IMR-90 (cell line): ENCODE measurements at regions not wholly inside any gene's neighbourhood (a gene's known extent, or its start where the extent isn't known, plus 50 kb on each side); places are given as distances from the start of the nearest gene placed in this dataset.

Experiments
- ATAC-seq: fragments of 200-7000 bp; cut with Tn5 transposase; 2 replicates; pipeline ENCODE4 v1.9.1; 2020; ENCODE audit warnings: low read depth, mild to moderate bottlenecking, moderate library complexity
- BruUV-seq: library from RNA; stranded (reverse); fragments of 400-500 nt; replicated peaks from 2 replicates; lab custom pipeline; 2021; lab: Mats Ljungman, UMichigan
- CTCF ChIA-PET: fragments of 300-600 bp; formaldehyde crosslinking; extraction: SDS; loops from one replicate; lab custom pipeline; 2021; ENCODE audit warnings: antibody characterized with exemption; lab: Yijun Ruan, JAX
- POLR2A ChIA-PET: fragments of 300-600 bp; sonication (Branson Sonifier 250); formaldehyde crosslinking; loops from one replicate; lab custom pipeline; 2022; ENCODE audit warnings: antibody characterized with exemption; ENCODE audit not compliant: unreplicated experiment; lab: Charles Lee
- DNase-seq: peaks from one replicate; pipeline ENCODE4 v3.0.0; 2013
- H2AFZ ChIP-seq: replicated peaks from 2 replicates; pipeline ENCODE3; 2013; ENCODE audit warnings: low read length, mild to moderate bottlenecking; ENCODE audit not compliant: poor library complexity
- H2AK5ac ChIP-seq: 2 replicates; pipeline ENCODE4 v1.6.1; 2013; ENCODE audit warnings: low read depth, low read length, inconsistent platforms
- H2AK9ac ChIP-seq: replicated peaks from 2 replicates; pipeline ENCODE3; 2013; ENCODE audit warnings: mild to moderate bottlenecking, low read depth, low read length, moderate library complexity; ENCODE audit not compliant: poor library complexity
- H2BK120ac ChIP-seq: 2 replicates; pipeline ENCODE4 v1.6.1; 2013; ENCODE audit warnings: low read depth, low read length, inconsistent platforms
- H2BK15ac ChIP-seq: 3 replicates; pipeline ENCODE4 v1.6.1; 2013; ENCODE audit warnings: low read depth, low read length, inconsistent platforms
- H2BK20ac ChIP-seq: 2 replicates; pipeline ENCODE4 v1.6.1; 2013; ENCODE audit warnings: low read depth, mild to moderate bottlenecking, inconsistent platforms, low read length, moderate library complexity
- H2BK5ac ChIP-seq: 2 replicates; pipeline ENCODE4 v1.6.1; 2013; ENCODE audit warnings: mild to moderate bottlenecking, low read depth, low read length, inconsistent platforms; ENCODE audit not compliant: poor library complexity, severe bottlenecking
- H3K14ac ChIP-seq: replicated peaks from 2 replicates; pipeline ENCODE4 v1.6.1; 2013; ENCODE audit warnings: low read depth, low read length, inconsistent platforms
- H3K18ac ChIP-seq: 2 replicates; pipeline ENCODE4 v1.6.1; 2013; ENCODE audit warnings: low read depth, low read length, control low read depth
- H3K23ac ChIP-seq: 2 replicates; pipeline ENCODE4 v1.6.1; 2013; ENCODE audit warnings: low read depth, low read length, inconsistent platforms
- H3K27ac ChIP-seq: 2 replicates; pipeline ENCODE4 v1.5.1; 2013; ENCODE audit warnings: mild to moderate bottlenecking, control low read depth, low read length; ENCODE audit not compliant: insufficient read depth
- H3K27me3 ChIP-seq: 2 replicates; pipeline ENCODE4 v1.6.1; 2013; ENCODE audit warnings: low read length; ENCODE audit not compliant: control insufficient read depth, insufficient read depth
- H3K36me3 ChIP-seq: 2 replicates; pipeline ENCODE4 v1.6.1; 2013; ENCODE audit warnings: low read length, mixed read lengths; ENCODE audit not compliant: control insufficient read depth, insufficient read depth
- H3K4ac ChIP-seq: 2 replicates; pipeline ENCODE4 v1.6.1; 2013; ENCODE audit warnings: low read depth, low read length, inconsistent platforms
- H3K4me1 ChIP-seq: 2 replicates; pipeline ENCODE4 v1.6.1; 2013; ENCODE audit warnings: low read length, mixed read lengths; ENCODE audit not compliant: control insufficient read depth, insufficient read depth
- H3K4me2 ChIP-seq: 2 replicates; pipeline ENCODE4 v1.6.1; 2013; ENCODE audit warnings: low read depth, mild to moderate bottlenecking, control low read depth, low read length, moderate library complexity
- H3K4me3 ChIP-seq: 2 replicates; pipeline ENCODE4 v1.5.1; 2013; ENCODE audit warnings: low read depth, mild to moderate bottlenecking, control low read depth, low read length, moderate library complexity; ENCODE audit not compliant: insufficient read depth
- H3K56ac ChIP-seq: 2 replicates; pipeline ENCODE4 v1.6.1; 2013; ENCODE audit warnings: low read length, inconsistent platforms; ENCODE audit not compliant: insufficient read depth; ENCODE audit errors: extremely low read depth
- H3K79me1 ChIP-seq, 2 experiments: 2 replicates each; pipeline ENCODE4 v1.6.1; 2013; ENCODE audit warnings: low read length in 2 of 2, inconsistent platforms in 1 of 2, low read depth in 1 of 2
- H3K9ac ChIP-seq: 2 replicates; pipeline ENCODE4 v1.6.1; 2013; ENCODE audit warnings: low read depth, low read length, control low read depth
- H3K9me1 ChIP-seq: 2 replicates; pipeline ENCODE4 v1.6.1; 2013; ENCODE audit warnings: low read length, inconsistent platforms; ENCODE audit not compliant: insufficient read depth
- H3K9me3 ChIP-seq: 2 replicates; pipeline ENCODE4 v1.6.1; 2013; ENCODE audit warnings: low read length; ENCODE audit not compliant: control insufficient read depth, insufficient read depth
- H4K20me1 ChIP-seq: 2 replicates; pipeline ENCODE4 v1.6.1; 2013; ENCODE audit warnings: low read length, inconsistent platforms; ENCODE audit not compliant: insufficient read depth
- H4K5ac ChIP-seq: 2 replicates; pipeline ENCODE4 v1.6.1; 2013; ENCODE audit warnings: mild to moderate bottlenecking, low read depth, low read length, control low read depth
- H4K8ac ChIP-seq, 2 experiments: 2 replicates each; pipeline ENCODE4 v1.6.1; 2013; ENCODE audit warnings: low read depth in 2 of 2, low read length in 2 of 2, control low read depth in 1 of 2, inconsistent platforms in 1 of 2
- H4K91ac ChIP-seq: 2 replicates; pipeline ENCODE4 v1.6.1; 2013; ENCODE audit warnings: low read depth, low read length, inconsistent platforms; ENCODE audit not compliant: insufficient read depth
- POLR2A ChIP-seq: IDR thresholded peaks from 2 replicates; pipeline ENCODE4 v1.6.1; 2012; ENCODE audit warnings: mild to moderate bottlenecking, low read depth, low read length
- WGBS, 2 experiments: methylation state at CpG; one replicate each; pipeline versions ENCODE4 v1.1.5 to v1.1.7; 2013; ENCODE audit warnings: missing lambda C conversion rate in 2 of 2; ENCODE audit not compliant: insufficient read length in 1 of 2; ENCODE audit errors: extremely low coverage in 2 of 2; 5-methylcytosine and 5-hydroxymethylcytosine counted together
- dilution Hi-C: fragments of 300-500 bp; cut with HindIII; formaldehyde crosslinking; loops from one replicate; pipeline ENCODE4 v1.14.3; 2018; ENCODE audit warnings: low sequenced_read_pairs; ENCODE audit not compliant: unreplicated experiment
- in situ Hi-C: fragments of 300-500 bp; cut with MboI; formaldehyde crosslinking; loops from 3 replicates; pipeline ENCODE4 v1.14.3; 2019; ENCODE audit warnings: low sequenced_read_pairs, inconsistent platforms, mixed read lengths
- intact Hi-C: fragments of 100-400 bp; cut with micrococcal nuclease; formaldehyde crosslinking; loops from 2 replicates; pipeline ENCODE4 v1.10.0; 2022
- TF ChIP-seq, protein P1 (sequence below): fragments of 150-350 bp; IDR thresholded peaks from 2 replicates; pipeline ENCODE4 v1.6.1; 2016; ENCODE audit warnings: low read depth, mild to moderate bottlenecking, low read length, moderate library complexity, borderline replicate concordance

DNA sequence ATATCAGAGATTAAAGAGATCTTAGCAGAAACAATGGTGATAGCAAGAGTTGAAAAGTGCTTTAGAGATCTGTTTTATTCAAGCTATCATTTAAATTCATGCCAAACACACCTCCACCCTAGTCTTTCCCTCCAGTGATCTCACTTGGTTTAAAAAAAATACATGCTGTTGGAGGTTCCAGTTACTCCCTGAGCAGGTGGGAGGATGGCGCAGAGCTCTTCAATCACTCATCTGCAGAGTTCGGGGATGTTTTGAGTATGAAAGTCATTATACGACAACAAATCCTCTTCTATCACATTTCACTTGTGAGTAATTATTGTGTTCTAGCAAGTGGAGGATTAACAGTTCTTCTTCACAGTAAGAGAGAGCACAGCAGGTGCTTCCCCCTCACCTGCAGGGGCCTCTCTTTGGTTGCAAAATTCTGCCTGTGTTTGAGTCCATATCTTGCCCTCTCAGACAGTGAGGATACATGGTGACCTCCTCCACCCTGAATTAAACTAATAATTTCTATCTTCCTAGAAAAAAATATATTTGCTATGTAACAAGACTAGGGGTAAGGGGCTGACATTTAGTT, 376.7 kb downstream of the LIG4 start:
- in situ Hi-C loops = no loop called here
- Histone ChIP-seq H2AK9ac (no peak overlapping the region), H2BK5ac (no peak overlapping the region), H3K27ac (no peak overlapping the region), H4K8ac (no peak overlapping the region), H2BK120ac (no peak overlapping the region), H3K23ac (no peak overlapping the region), H4K20me1 (peaks cover 23% of the 10 kb centered on the region), H3K9ac (no peak overlapping the region), H3K18ac (no peak overlapping the region), H2BK20ac (no peak overlapping the region), H3K56ac (no peak overlapping the region), H3K4ac (no peak overlapping the region), H2BK15ac (no peak overlapping the region), H3K4me1 (peaks cover 15% of the 10 kb centered on the region), H3K9me3 (no peaks in the 10 kb centered on the region), H4K91ac (no peak overlapping the region), H3K27me3 (no peaks in the 10 kb centered on the region), H3K4me2 (no peak overlapping the region), H4K5ac (no peak overlapping the region), H2AFZ (no peak overlapping the region), H3K14ac (no peak overlapping the region), H3K36me3 (no peaks in the 10 kb centered on the region), H3K79me1 (peaks cover 19 to 63% of the 10 kb centered on the region in 2 experiments), H3K9me1 (peaks cover 16% of the 10 kb centered on the region), H3K4me3 (no peak overlapping the region), H2AK5ac (no peak overlapping the region)
- CTCF ChIA-PET = no interaction called here
- intact Hi-C loops = no loop called here
- dilution Hi-C loops = no loop called here
- no CpG with 5 or more reads among the region's 3 CpGs for WGBS, 2 experiments
- POLR2A ChIA-PET = no interaction called here
- BruUV-seq = no TSS peak
- TF ChIP-seq POLR2A = no peak
- TF ChIP-seq, protein P1, sequence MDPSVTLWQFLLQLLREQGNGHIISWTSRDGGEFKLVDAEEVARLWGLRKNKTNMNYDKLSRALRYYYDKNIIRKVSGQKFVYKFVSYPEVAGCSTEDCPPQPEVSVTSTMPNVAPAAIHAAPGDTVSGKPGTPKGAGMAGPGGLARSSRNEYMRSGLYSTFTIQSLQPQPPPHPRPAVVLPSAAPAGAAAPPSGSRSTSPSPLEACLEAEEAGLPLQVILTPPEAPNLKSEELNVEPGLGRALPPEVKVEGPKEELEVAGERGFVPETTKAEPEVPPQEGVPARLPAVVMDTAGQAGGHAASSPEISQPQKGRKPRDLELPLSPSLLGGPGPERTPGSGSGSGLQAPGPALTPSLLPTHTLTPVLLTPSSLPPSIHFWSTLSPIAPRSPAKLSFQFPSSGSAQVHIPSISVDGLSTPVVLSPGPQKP = no peak
- DNase-seq = no peak
- ATAC-seq = no peak
